ENCODE measurements at regions not wholly inside any gene's neighbourhood (a gene's known extent, or its start where the extent isn't known, plus 50 kb on each side); places are given as distances from the start of the nearest gene placed in this dataset.

DNA sequence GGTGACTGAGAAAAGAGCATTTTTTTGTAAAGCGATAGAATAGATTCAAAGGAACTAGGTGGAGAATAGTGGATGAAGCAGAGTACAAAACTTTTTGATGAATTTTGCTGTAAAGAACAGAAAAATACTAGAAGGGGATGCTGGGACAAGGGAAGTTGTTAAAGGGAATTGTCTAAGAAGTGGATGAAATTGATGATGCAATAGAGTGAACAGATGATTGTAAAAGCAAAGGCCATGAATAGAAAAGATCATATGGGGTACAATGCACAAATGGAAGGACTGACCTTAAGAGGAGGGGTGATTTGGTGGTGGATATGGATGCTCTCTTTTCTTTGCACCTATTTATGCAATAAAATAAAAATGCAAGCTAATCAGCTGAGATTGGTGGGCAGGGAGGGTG lies 262.7 kb upstream of the MAD2L1 start:
- no peaks in the 10 kb centered on the region for H3F3A ChIP-seq (replicated peaks; ENCODE audit: low read depth)
- Mint-ChIP-seq H3K9me3 (no peaks in the 10 kb centered on the region), H3K4me1 (peaks cover 5% of the 10 kb centered on the region), H3K36me3 (ENCODE audit: low read depth) (no peaks in the 10 kb centered on the region), H3K27me3 (ENCODE audit: insufficient read depth, low read depth, poor library complexity) (no peaks in the 10 kb centered on the region), H3K27ac (no peak overlapping the region), H3K4me3 (no peak overlapping the region)
- H2AFZ ChIP-seq: no peak overlapping the region
- no peak overlapping the region for H3K4me2 ChIP-seq
- H3K9me2 ChIP-seq (ENCODE audit: insufficient read depth): peaks cover 3% of the 10 kb centered on the region; the same call in 1 of the 2 replicates
- no peaks in the 10 kb centered on the region for H4K20me1 ChIP-seq (replicated peaks; ENCODE audit: insufficient read depth)
- no peaks in the 10 kb centered on the region for H3K79me2 ChIP-seq (replicated peaks; ENCODE audit: insufficient read depth)
- TF ChIP-seq, protein P1, sequence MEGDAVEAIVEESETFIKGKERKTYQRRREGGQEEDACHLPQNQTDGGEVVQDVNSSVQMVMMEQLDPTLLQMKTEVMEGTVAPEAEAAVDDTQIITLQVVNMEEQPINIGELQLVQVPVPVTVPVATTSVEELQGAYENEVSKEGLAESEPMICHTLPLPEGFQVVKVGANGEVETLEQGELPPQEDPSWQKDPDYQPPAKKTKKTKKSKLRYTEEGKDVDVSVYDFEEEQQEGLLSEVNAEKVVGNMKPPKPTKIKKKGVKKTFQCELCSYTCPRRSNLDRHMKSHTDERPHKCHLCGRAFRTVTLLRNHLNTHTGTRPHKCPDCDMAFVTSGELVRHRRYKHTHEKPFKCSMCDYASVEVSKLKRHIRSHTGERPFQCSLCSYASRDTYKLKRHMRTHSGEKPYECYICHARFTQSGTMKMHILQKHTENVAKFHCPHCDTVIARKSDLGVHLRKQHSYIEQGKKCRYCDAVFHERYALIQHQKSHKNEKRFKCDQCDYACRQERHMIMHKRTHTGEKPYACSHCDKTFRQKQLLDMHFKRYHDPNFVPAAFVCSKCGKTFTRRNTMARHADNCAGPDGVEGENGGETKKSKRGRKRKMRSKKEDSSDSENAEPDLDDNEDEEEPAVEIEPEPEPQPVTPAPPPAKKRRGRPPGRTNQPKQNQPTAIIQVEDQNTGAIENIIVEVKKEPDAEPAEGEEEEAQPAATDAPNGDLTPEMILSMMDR (conservative IDR thresholded peaks at IDR 0.05; ENCODE audit: low read depth in 2 of 2): no peak
- TF ChIP-seq ZNF331 (CRISPR knock-in tag; IDR thresholded peaks at IDR 0.05; ENCODE audit: low read depth): no peak
- TF ChIP-seq NANOG (IDR thresholded peaks at IDR 0.05; ENCODE audit: borderline replicate concordance): no peak
- no peak for TF ChIP-seq STAT1 (IDR thresholded peaks at IDR 0.05; ENCODE audit: unreplicated experiment)
- TF ChIP-seq JUNB (IDR thresholded peaks at IDR 0.05; ENCODE audit: unreplicated experiment): no peak
- TF ChIP-seq, protein P2, sequence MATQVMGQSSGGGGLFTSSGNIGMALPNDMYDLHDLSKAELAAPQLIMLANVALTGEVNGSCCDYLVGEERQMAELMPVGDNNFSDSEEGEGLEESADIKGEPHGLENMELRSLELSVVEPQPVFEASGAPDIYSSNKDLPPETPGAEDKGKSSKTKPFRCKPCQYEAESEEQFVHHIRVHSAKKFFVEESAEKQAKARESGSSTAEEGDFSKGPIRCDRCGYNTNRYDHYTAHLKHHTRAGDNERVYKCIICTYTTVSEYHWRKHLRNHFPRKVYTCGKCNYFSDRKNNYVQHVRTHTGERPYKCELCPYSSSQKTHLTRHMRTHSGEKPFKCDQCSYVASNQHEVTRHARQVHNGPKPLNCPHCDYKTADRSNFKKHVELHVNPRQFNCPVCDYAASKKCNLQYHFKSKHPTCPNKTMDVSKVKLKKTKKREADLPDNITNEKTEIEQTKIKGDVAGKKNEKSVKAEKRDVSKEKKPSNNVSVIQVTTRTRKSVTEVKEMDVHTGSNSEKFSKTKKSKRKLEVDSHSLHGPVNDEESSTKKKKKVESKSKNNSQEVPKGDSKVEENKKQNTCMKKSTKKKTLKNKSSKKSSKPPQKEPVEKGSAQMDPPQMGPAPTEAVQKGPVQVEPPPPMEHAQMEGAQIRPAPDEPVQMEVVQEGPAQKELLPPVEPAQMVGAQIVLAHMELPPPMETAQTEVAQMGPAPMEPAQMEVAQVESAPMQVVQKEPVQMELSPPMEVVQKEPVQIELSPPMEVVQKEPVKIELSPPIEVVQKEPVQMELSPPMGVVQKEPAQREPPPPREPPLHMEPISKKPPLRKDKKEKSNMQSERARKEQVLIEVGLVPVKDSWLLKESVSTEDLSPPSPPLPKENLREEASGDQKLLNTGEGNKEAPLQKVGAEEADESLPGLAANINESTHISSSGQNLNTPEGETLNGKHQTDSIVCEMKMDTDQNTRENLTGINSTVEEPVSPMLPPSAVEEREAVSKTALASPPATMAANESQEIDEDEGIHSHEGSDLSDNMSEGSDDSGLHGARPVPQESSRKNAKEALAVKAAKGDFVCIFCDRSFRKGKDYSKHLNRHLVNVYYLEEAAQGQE (IDR thresholded peaks at IDR 0.05; ENCODE audit: unreplicated experiment): no peak
- TF ChIP-seq ZNF114 (CRISPR knock-in tag; IDR thresholded peaks at IDR 0.05): no peak
- no peak for TF ChIP-seq CREB1 (CRISPR knock-in tag; IDR thresholded peaks at IDR 0.05; ENCODE audit: low read depth)
- TF ChIP-seq POLR2AphosphoS5 (IDR thresholded peaks at IDR 0.05; ENCODE audit: low read depth): no peak
- no peak for TF ChIP-seq EZH2 (IDR thresholded peaks at IDR 0.05; ENCODE audit: low read depth, unreplicated experiment)
- TF ChIP-seq, protein P3, sequence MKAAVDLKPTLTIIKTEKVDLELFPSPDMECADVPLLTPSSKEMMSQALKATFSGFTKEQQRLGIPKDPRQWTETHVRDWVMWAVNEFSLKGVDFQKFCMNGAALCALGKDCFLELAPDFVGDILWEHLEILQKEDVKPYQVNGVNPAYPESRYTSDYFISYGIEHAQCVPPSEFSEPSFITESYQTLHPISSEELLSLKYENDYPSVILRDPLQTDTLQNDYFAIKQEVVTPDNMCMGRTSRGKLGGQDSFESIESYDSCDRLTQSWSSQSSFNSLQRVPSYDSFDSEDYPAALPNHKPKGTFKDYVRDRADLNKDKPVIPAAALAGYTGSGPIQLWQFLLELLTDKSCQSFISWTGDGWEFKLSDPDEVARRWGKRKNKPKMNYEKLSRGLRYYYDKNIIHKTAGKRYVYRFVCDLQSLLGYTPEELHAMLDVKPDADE (IDR thresholded peaks at IDR 0.05): no peak
- TF ChIP-seq, protein P4, sequence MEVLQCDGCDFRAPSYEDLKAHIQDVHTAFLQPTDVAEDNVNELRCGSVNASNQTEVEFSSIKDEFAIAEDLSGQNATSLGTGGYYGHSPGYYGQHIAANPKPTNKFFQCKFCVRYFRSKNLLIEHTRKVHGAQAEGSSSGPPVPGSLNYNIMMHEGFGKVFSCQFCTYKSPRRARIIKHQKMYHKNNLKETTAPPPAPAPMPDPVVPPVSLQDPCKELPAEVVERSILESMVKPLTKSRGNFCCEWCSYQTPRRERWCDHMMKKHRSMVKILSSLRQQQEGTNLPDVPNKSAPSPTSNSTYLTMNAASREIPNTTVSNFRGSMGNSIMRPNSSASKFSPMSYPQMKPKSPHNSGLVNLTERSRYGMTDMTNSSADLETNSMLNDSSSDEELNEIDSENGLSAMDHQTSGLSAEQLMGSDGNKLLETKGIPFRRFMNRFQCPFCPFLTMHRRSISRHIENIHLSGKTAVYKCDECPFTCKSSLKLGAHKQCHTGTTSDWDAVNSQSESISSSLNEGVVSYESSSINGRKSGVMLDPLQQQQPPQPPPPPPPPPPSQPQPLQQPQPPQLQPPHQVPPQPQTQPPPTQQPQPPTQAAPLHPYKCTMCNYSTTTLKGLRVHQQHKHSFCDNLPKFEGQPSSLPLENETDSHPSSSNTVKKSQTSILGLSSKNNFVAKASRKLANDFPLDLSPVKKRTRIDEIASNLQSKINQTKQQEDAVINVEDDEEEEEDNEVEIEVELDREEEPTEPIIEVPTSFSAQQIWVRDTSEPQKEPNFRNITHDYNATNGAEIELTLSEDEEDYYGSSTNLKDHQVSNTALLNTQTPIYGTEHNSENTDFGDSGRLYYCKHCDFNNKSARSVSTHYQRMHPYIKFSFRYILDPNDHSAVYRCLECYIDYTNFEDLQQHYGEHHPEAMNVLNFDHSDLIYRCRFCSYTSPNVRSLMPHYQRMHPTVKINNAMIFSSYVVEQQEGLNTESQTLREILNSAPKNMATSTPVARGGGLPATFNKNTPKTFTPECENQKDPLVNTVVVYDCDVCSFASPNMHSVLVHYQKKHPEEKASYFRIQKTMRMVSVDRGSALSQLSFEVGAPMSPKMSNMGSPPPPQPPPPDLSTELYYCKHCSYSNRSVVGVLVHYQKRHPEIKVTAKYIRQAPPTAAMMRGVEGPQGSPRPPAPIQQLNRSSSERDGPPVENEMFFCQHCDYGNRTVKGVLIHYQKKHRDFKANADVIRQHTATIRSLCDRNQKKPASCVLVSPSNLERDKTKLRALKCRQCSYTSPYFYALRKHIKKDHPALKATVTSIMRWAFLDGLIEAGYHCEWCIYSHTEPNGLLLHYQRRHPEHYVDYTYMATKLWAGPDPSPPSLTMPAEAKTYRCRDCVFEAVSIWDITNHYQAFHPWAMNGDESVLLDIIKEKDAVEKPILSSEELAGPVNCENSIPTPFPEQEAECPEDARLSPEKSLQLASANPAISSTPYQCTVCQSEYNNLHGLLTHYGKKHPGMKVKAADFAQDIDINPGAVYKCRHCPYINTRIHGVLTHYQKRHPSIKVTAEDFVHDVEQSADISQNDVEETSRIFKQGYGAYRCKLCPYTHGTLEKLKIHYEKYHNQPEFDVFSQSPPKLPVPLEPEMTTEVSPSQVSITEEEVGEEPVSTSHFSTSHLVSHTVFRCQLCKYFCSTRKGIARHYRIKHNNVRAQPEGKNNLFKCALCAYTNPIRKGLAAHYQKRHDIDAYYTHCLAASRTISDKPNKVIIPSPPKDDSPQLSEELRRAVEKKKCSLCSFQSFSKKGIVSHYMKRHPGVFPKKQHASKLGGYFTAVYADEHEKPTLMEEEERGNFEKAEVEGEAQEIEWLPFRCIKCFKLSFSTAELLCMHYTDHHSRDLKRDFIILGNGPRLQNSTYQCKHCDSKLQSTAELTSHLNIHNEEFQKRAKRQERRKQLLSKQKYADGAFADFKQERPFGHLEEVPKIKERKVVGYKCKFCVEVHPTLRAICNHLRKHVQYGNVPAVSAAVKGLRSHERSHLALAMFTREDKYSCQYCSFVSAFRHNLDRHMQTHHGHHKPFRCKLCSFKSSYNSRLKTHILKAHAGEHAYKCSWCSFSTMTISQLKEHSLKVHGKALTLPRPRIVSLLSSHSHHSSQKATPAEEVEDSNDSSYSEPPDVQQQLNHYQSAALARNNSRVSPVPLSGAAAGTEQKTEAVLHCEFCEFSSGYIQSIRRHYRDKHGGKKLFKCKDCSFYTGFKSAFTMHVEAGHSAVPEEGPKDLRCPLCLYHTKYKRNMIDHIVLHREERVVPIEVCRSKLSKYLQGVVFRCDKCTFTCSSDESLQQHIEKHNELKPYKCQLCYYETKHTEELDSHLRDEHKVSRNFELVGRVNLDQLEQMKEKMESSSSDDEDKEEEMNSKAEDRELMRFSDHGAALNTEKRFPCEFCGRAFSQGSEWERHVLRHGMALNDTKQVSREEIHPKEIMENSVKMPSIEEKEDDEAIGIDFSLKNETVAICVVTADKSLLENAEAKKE (CRISPR knock-in tag; IDR thresholded peaks at IDR 0.05): no peak
- TF ChIP-seq EZH2phosphoT487 (IDR thresholded peaks at IDR 0.05; ENCODE audit: unreplicated experiment): no peak
- H3K4me1 ChIP-seq (ENCODE audit: insufficient read depth): no peaks in the 10 kb centered on the region
- no peaks in the 10 kb centered on the region for H3K36me3 ChIP-seq (ENCODE audit: insufficient read depth)
- DNase-seq (ENCODE audit: low spot score) (no peak), ATAC-seq (no peak)
- no peaks in the 10 kb centered on the region for H3K27me3 ChIP-seq (ENCODE audit: insufficient read depth)
- no peak overlapping the region for H3K4me3 ChIP-seq
- no peak overlapping the region for H3K27ac ChIP-seq (ENCODE audit: low read depth)
